Esophagus muscularis mucosa (tissue), 4 donors: ENCODE measurements at regions not wholly inside any gene's neighbourhood (a gene's known extent, or its start where the extent isn't known, plus 50 kb on each side); places are given as distances from the start of the nearest gene placed in this dataset.

ENCODE experiments used
- DNase-seq: peaks from one replicate; pipeline ENCODE4 v3.0.0-alpha.2; 2017; ENCODE audit errors: extremely low spot score
- H3K27ac ChIP-seq, 4 donors: fragments of 200-600 bp; sonication (generic); replicated peaks in 1 of 4; 1 replicate in 3 of 4; 2 replicates in 1 of 4; pipeline ENCODE4 v1.5.1; 2016 to 2019; ENCODE audit warnings: mild to moderate bottlenecking in 1 of 4
- H3K27me3 ChIP-seq, 4 donors: fragments of 200-600 bp; sonication (generic); one replicate each; pipeline versions ENCODE4 v1.5.1 to v1.6.0; 2016 to 2019
- H3K36me3 ChIP-seq, 4 donors: fragments of 200-600 bp; sonication (generic); one replicate each; pipeline ENCODE4 v1.5.1; 2016 to 2019
- H3K4me1 ChIP-seq, 4 donors: fragments of 200-600 bp; sonication (generic); one replicate each; pipeline ENCODE4 v1.5.1; 2016 to 2019
- H3K4me3 ChIP-seq, 4 donors: fragments of 200-600 bp; sonication (generic); 1 replicate in 2 of 4; 2 replicates in 2 of 4; pipeline ENCODE4 v1.5.1; 2016 to 2019; ENCODE audit warnings: mild to moderate bottlenecking in 4 of 4, moderate library complexity in 1 of 4
- H3K9me3 ChIP-seq, 4 donors: fragments of 200-600 bp; sonication (generic); 1 replicate in 3 of 4; 2 replicates in 1 of 4; pipeline ENCODE4 v1.5.1; 2016 to 2019
- EP300 ChIP-seq: sonication (generic); formaldehyde crosslinking; IDR thresholded peaks from one replicate; pipeline ENCODE4 v1.6.1; 2017; ENCODE audit warnings: antibody characterized with exemption
- POLR2A ChIP-seq: fragments of 450-650 bp; IDR thresholded peaks from one replicate; pipeline ENCODE4 v1.6.1; 2017; ENCODE audit warnings: antibody characterized with exemption, moderate library complexity, mild to moderate bottlenecking, low read depth
- POLR2AphosphoS5 ChIP-seq, 2 donors: sonication (generic); formaldehyde crosslinking; IDR thresholded peaks; one replicate each; pipeline ENCODE4 v1.6.1; 2017; ENCODE audit warnings: antibody characterized with exemption in 2 of 2
- WGBS: methylation state at CpG from one replicate; pipeline ENCODE4 v1.1.5; 2018; 5-methylcytosine and 5-hydroxymethylcytosine counted together
- intact Hi-C: fragments of 100-400 bp; cut with DNase I; formaldehyde crosslinking; loops from one replicate; pipeline ENCODE4 v1.15.1; 2023
- TF ChIP-seq, protein P1 (sequence below), 3 experiments: fragments of 200-600 bp in 2 of 3; fragments of 450-650 bp in 1 of 3; sonication (generic) in 2 of 3; IDR thresholded peaks; one replicate each; pipeline ENCODE4 v1.5.1; 2017 to 2019; ENCODE audit warnings: antibody characterized with exemption in 3 of 3, mild to moderate bottlenecking in 2 of 3, moderate library complexity in 1 of 3

DNA sequence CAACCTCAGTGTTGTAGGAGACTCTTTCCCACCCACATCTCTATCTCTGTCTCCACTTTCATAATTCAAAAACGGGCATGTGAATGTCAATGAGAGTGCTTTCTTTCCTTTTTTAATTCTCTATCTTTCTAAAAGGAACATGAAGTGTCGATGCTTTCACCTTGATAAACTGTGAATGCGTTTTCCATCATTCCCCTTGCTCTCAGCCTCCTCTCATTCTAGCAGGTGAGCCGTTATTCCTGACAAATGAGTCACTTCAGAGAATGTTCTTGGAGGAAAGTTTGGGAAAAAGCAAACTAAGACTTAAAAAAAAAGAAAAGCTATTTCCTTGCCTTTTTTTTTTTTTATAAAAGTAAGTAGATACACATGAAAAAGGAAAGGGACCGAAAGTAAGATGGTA is 226.0 kb upstream of the C1orf87 start:
- TF ChIP-seq POLR2A (no peak), POLR2AphosphoS5 (IDR thresholded peaks at IDR 0.05) (no peak), EP300 (no peak)
- TF ChIP-seq, protein P1, sequence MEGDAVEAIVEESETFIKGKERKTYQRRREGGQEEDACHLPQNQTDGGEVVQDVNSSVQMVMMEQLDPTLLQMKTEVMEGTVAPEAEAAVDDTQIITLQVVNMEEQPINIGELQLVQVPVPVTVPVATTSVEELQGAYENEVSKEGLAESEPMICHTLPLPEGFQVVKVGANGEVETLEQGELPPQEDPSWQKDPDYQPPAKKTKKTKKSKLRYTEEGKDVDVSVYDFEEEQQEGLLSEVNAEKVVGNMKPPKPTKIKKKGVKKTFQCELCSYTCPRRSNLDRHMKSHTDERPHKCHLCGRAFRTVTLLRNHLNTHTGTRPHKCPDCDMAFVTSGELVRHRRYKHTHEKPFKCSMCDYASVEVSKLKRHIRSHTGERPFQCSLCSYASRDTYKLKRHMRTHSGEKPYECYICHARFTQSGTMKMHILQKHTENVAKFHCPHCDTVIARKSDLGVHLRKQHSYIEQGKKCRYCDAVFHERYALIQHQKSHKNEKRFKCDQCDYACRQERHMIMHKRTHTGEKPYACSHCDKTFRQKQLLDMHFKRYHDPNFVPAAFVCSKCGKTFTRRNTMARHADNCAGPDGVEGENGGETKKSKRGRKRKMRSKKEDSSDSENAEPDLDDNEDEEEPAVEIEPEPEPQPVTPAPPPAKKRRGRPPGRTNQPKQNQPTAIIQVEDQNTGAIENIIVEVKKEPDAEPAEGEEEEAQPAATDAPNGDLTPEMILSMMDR (IDR thresholded peaks at IDR 0.05), result no peak
- intact Hi-C loops, result no loop called here
- Histone ChIP-seq H3K27ac (no peak overlapping the region), H3K4me3 (no peak overlapping the region), H3K9me3 (peaks cover 0 to 12% (median 12%) of the 10 kb centered on the region in 4 donors), H3K4me1 (no peaks in the 10 kb centered on the region), H3K27me3 (no peaks in the 10 kb centered on the region), H3K36me3 (no peaks in the 10 kb centered on the region)
- 88% methylated on average over 5 of the region's 5 CpGs for WGBS
- DNase-seq, result no peak

DNA sequence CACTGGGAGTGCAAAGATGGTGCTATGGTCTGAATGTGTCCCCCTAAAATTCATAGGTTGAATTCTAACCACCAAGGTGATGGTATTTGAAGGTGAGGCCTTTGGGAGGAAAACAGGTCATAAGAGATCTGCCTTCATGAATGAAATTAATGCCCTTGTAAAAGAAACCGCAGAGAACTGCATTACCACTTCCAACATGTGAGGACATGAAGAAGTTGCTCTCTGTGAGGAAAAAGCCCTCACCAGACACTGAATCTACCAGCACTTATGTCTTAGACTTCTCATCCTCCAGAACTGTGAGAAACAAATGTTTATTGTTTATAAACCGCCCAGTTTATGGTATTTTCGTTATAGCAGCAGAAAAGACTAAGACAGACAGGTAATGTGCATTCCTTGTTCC is 224.7 kb upstream of the C1orf87 start:
- H3K9me3 ChIP-seq, result peaks cover 0 to 12% (median 10%) of the 10 kb centered on the region in 4 donors
- intact Hi-C loops, result no loop called here
- DNase-seq, result no peak
- no peak overlapping the region for H3K4me3 ChIP-seq
- no peaks in the 10 kb centered on the region for H3K27me3 ChIP-seq
- no peaks in the 10 kb centered on the region for H3K4me1 ChIP-seq
- TF ChIP-seq EP300 (no peak), POLR2A (no peak), POLR2AphosphoS5 (IDR thresholded peaks at IDR 0.05) (no peak)
- TF ChIP-seq, protein P1 (IDR thresholded peaks at IDR 0.05), result no peak
- WGBS, result 94% methylated on average over 3 of the region's 3 CpGs
- no peak overlapping the region for H3K27ac ChIP-seq
- H3K36me3 ChIP-seq, result no peaks in the 10 kb centered on the region

DNA sequence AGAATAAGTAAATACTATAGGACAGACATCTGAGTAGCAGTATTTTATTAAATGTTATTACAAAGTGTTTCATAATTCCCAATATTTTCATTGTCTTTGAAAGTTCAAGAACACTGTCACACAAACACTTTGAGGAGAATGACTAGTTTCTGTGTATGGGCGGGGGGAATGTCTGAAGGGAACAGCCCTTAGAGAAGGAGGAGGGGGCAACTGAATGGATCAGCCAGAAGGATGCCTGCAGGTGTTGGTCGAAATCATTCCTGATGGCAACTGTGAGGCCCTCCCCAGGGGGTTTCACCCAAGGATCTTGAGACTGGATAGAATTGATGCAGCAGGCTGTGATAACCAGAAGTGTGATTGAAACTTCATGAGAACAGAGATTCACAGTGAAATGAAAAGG is 223.2 kb upstream of the C1orf87 start:
- Histone ChIP-seq H3K9me3 (no peaks in the 10 kb centered on the region), H3K36me3 (no peaks in the 10 kb centered on the region), H3K27ac (no peak overlapping the region), H3K4me1 (no peaks in the 10 kb centered on the region), H3K4me3 (no peak overlapping the region), H3K27me3 (no peaks in the 10 kb centered on the region)
- intact Hi-C loops, result no loop called here
- DNase-seq, result no peak
- WGBS, result 100% methylated on average over 2 of the region's 2 CpGs
- TF ChIP-seq EP300 (no peak), POLR2AphosphoS5 (IDR thresholded peaks at IDR 0.05) (no peak), POLR2A (no peak)
- TF ChIP-seq, protein P1 (IDR thresholded peaks at IDR 0.05), result no peak

- Histone ChIP-seq H3K4me3 (no peak overlapping the region), H3K36me3 (no peaks in the 10 kb centered on the region), H3K4me1 (no peaks in the 10 kb centered on the region), H3K9me3 (no peaks in the 10 kb centered on the region), H3K27me3 (no peaks in the 10 kb centered on the region), H3K27ac (no peak overlapping the region)
- no peak for TF ChIP-seq POLR2A
- TF ChIP-seq, protein P1 (IDR thresholded peaks at IDR 0.05), result no peak
- TF ChIP-seq POLR2AphosphoS5 (IDR thresholded peaks at IDR 0.05), result no peak
- no peak for TF ChIP-seq EP300
- WGBS, result 76% methylated on average over 1 of the region's 1 CpG
- DNase-seq, result no peak
- intact Hi-C loops, result no loop called here
These were observed 218.6 kb upstream of the C1orf87 start for GRCh38 chr1:60292140-60292539.

DNA sequence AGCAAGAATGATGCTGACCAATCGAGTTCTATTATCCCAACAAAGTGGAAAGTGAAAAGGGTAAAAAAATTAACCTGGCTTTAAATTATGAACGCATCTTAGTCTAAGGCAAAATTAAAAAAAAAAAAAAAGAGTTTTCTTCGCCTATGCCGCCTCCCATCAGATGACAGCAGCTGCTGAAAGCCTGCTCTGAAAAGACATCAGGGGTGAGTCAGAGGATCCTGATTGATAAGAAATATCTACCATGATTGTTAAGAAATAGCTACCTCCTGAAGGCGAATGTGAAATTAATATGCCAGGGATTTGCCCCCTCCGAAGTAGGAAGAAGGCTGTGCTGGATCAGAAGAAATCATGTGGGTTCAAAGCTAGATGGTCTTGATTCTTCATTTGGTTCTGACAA is 216.8 kb upstream of the C1orf87 start:
- DNase-seq, result no peak
- no peaks in the 10 kb centered on the region for H3K27me3 ChIP-seq
- H3K9me3 ChIP-seq, result no peaks in the 10 kb centered on the region
- H3K4me1 ChIP-seq, result no peaks in the 10 kb centered on the region
- H3K4me3 ChIP-seq, result no peak overlapping the region
- TF ChIP-seq, protein P1 (IDR thresholded peaks at IDR 0.05), result no peak
- no peak for TF ChIP-seq POLR2A
- TF ChIP-seq POLR2AphosphoS5 (IDR thresholded peaks at IDR 0.05), result no peak
- no peak for TF ChIP-seq EP300
- intact Hi-C loops, result no loop called here
- no peak overlapping the region for H3K27ac ChIP-seq
- H3K36me3 ChIP-seq, result no peaks in the 10 kb centered on the region
- WGBS, result 94% methylated on average over 6 of the region's 6 CpGs
